ENCODE measurements at regions not wholly inside any gene's neighbourhood (a gene's known extent, or its start where the extent isn't known, plus 50 kb on each side); places are given as distances from the start of the nearest gene placed in this dataset.

GRCh38 chr13:112179421-112179820 lies 112.5 kb downstream of the SOX1 start (continued):
- no peak for TF ChIP-seq ZNF331 (CRISPR knock-in tag; IDR thresholded peaks at IDR 0.05; ENCODE audit: low read depth)
- TF ChIP-seq JUNB (IDR thresholded peaks at IDR 0.05; ENCODE audit: unreplicated experiment), result no peak
- no peak for TF ChIP-seq REST (IDR thresholded peaks at IDR 0.05; ENCODE audit: unreplicated experiment)
- no peak for TF ChIP-seq STAT1 (IDR thresholded peaks at IDR 0.05; ENCODE audit: unreplicated experiment)

- Histone ChIP-seq H3K27me3 (ENCODE audit: insufficient read depth) (no peaks in the 10 kb centered on the region), H3K27ac (ENCODE audit: low read depth) (no peak overlapping the region), H3K4me2 (no peak overlapping the region), H3K4me3 (no peak overlapping the region), H2AFZ (no peak overlapping the region), H3K36me3 (ENCODE audit: insufficient read depth) (no peaks in the 10 kb centered on the region), H4K20me1 (replicated peaks; ENCODE audit: insufficient read depth) (no peaks in the 10 kb centered on the region), H3K9me2 (ENCODE audit: insufficient read depth) (no peaks in the 10 kb centered on the region), H3K79me2 (replicated peaks; ENCODE audit: insufficient read depth) (no peaks in the 10 kb centered on the region), H3F3A (replicated peaks; ENCODE audit: low read depth) (no peaks in the 10 kb centered on the region), H3K4me1 (ENCODE audit: insufficient read depth) (no peaks in the 10 kb centered on the region)
- H3K4me3 Mint-ChIP-seq, result no peak overlapping the region
- peaks cover 12% of the 10 kb centered on the region for H3K27me3 Mint-ChIP-seq (ENCODE audit: insufficient read depth, low read depth, poor library complexity)
- H3K36me3 Mint-ChIP-seq (ENCODE audit: low read depth), result no peaks in the 10 kb centered on the region
- H3K9me3 Mint-ChIP-seq, result no peaks in the 10 kb centered on the region
- peaks cover 10% of the 10 kb centered on the region for H3K4me1 Mint-ChIP-seq
- DNase-seq (ENCODE audit: low spot score) (no peak), ATAC-seq (no peak)
- no peak overlapping the region for H3K27ac Mint-ChIP-seq
- TF ChIP-seq ETS1 (IDR thresholded peaks at IDR 0.05) (no peak), CTCF (conservative IDR thresholded peaks at IDR 0.05; ENCODE audit: low read depth in 2 of 2) (no peak), POLR2AphosphoS5 (IDR thresholded peaks at IDR 0.05; ENCODE audit: low read depth) (no peak), EZH2 (IDR thresholded peaks at IDR 0.05; ENCODE audit: low read depth, unreplicated experiment) (no peak), CREB1 (CRISPR knock-in tag; IDR thresholded peaks at IDR 0.05; ENCODE audit: low read depth) (no peak), ZNF114 (CRISPR knock-in tag; IDR thresholded peaks at IDR 0.05) (no peak), NANOG (IDR thresholded peaks at IDR 0.05; ENCODE audit: borderline replicate concordance) (no peak), STAT1 (IDR thresholded peaks at IDR 0.05; ENCODE audit: unreplicated experiment) (no peak), EZH2phosphoT487 (IDR thresholded peaks at IDR 0.05; ENCODE audit: unreplicated experiment) (no peak), ZNF462 (CRISPR knock-in tag; IDR thresholded peaks at IDR 0.05) (no peak)
These were observed 113.0 kb downstream of the SOX1 start for GRCh38 chr13:112179995-112180394.

All from GM23338 (cell line).